OCI-LY7 (cell line): ENCODE measurements at regions not wholly inside any gene's neighbourhood (a gene's known extent, or its start where the extent isn't known, plus 50 kb on each side); places are given as distances from the start of the nearest gene placed in this dataset.

Experiments used
- BruUV-seq: library from RNA; stranded (reverse); fragments of 400-500 nt; replicated peaks from 2 replicates; lab custom pipeline; 2021; lab: Mats Ljungman, UMichigan
- CTCF ChIA-PET: fragments of 300-600 bp; sonication (Branson Sonifier 250); formaldehyde crosslinking; loops from one replicate; lab custom pipeline; 2022; ENCODE audit warnings: antibody characterized with exemption; ENCODE audit not compliant: unreplicated experiment; lab: Charles Lee
- POLR2A ChIA-PET: fragments of 300-600 bp; sonication (Branson Sonifier 250); formaldehyde crosslinking; loops from one replicate; lab custom pipeline; 2022; ENCODE audit warnings: antibody characterized with exemption; lab: Charles Lee
- DNase-seq: peaks from one replicate; pipeline ENCODE4 v3.0.0-alpha.2; 2015; ENCODE audit warnings: low spot score
- H2AFZ ChIP-seq: fragments of 200-600 bp; sonication (generic), shearing (Covaris generic); 2 replicates; pipeline ENCODE4 v1.6.1; 2014; ENCODE audit warnings: mild to moderate bottlenecking, antibody characterized with exemption, low read length, moderate library complexity
- H3K27ac ChIP-seq: fragments of 200-600 bp; sonication (generic); 2 replicates; pipeline ENCODE4 v1.5.1; 2014; ENCODE audit warnings: mixed run types, low read depth, mild to moderate bottlenecking, moderate library complexity, low read length, inconsistent platforms; ENCODE audit not compliant: poor library complexity, severe bottlenecking
- H3K36me3 ChIP-seq: fragments of 200-600 bp; sonication (generic); 2 replicates; pipeline ENCODE4 v1.6.1; 2014; ENCODE audit warnings: mild to moderate bottlenecking, antibody characterized with exemption, low read length, moderate library complexity, mixed read lengths; ENCODE audit not compliant: insufficient read depth
- H3K4me1 ChIP-seq: fragments of 200-600 bp; sonication (generic); 2 replicates; pipeline ENCODE4 v1.5.1; 2014; ENCODE audit warnings: mild to moderate bottlenecking, low read length; ENCODE audit not compliant: insufficient read depth, poor library complexity, severe bottlenecking
- H3K4me2 ChIP-seq: fragments of 200-600 bp; sonication (generic); 2 replicates; pipeline ENCODE4 v1.6.1; 2014; ENCODE audit warnings: mild to moderate bottlenecking, low read length
- H3K4me3 ChIP-seq: fragments of 200-600 bp; sonication (generic); 2 replicates; pipeline ENCODE4 v1.5.1; 2014; ENCODE audit warnings: mild to moderate bottlenecking, low read depth, low read length; ENCODE audit not compliant: poor library complexity, severe bottlenecking
- H3K79me2 ChIP-seq: fragments of 200-600 bp; sonication (generic); 2 replicates; pipeline ENCODE4 v1.6.1; 2016; ENCODE audit warnings: low read depth, mild to moderate bottlenecking, low read length, moderate library complexity, mixed read lengths; ENCODE audit not compliant: insufficient read depth
- H3K9me2 ChIP-seq: fragments of 200-600 bp; sonication (generic); 2 replicates; pipeline ENCODE4 v1.6.1; 2016; ENCODE audit warnings: mild to moderate bottlenecking, low read length, mixed read lengths; ENCODE audit not compliant: insufficient read depth
- H3K9me3 ChIP-seq: fragments of 200-600 bp; sonication (generic); 2 replicates; pipeline ENCODE4 v1.6.1; 2014; ENCODE audit warnings: mild to moderate bottlenecking, mixed run types, low read length, mixed read lengths
- H4K20me1 ChIP-seq: fragments of 200-600 bp; sonication (generic); 2 replicates; pipeline ENCODE4 v1.6.1; 2014; ENCODE audit warnings: mild to moderate bottlenecking, antibody characterized with exemption, low read length, moderate library complexity, mixed read lengths; ENCODE audit not compliant: insufficient read depth
- EZH2phosphoT487 ChIP-seq: fragments of 200-600 bp; sonication (generic); IDR thresholded peaks from 2 replicates; pipeline ENCODE4 v1.6.1; 2018; ENCODE audit warnings: low read depth, borderline replicate concordance, mild to moderate bottlenecking, mixed run types, antibody characterized with exemption, low read length, moderate library complexity, mixed read lengths
- intact Hi-C: fragments of 100-400 bp; cut with micrococcal nuclease; formaldehyde crosslinking; loops from one replicate; pipeline ENCODE4 v1.10.0; 2022; ENCODE audit not compliant: unreplicated experiment
- TF ChIP-seq, protein P1 (sequence below): fragments of 200-600 bp; sonication (generic); conservative IDR thresholded peaks from 2 replicates; pipeline ENCODE4 v1.5.1; 2014; ENCODE audit warnings: mild to moderate bottlenecking, antibody characterized with exemption, low read length, moderate library complexity, mixed read lengths

DNA sequence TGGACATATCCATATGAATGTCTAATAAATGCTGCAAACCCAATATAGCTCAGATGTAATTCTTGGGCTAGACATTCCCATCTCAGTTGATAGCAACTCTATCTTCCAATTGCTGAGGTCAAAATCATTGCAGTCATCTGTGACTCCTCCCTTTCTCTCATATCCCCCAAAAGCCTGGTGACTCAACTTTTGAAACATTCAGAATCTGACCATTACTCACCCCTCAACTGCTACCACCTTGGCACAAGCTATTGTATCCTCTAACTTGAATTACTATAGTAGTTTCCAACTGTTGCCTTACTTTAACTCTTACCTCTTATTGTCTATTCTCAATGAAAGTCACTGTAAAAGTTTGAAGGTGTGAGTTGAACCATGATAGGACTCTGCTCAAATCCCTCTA, 600.1 kb upstream of the RGMB start:
- no peaks in the 10 kb centered on the region for H3K79me2 ChIP-seq
- no TSS peak for BruUV-seq
- CTCF ChIA-PET: no interaction called here
- H3K9me2 ChIP-seq: no peaks in the 10 kb centered on the region
- no peak overlapping the region for H3K4me3 ChIP-seq
- H3K4me1 ChIP-seq: no peaks in the 10 kb centered on the region
- intact Hi-C loops: no loop called here
- no peak for TF ChIP-seq EZH2phosphoT487
- TF ChIP-seq, protein P1, sequence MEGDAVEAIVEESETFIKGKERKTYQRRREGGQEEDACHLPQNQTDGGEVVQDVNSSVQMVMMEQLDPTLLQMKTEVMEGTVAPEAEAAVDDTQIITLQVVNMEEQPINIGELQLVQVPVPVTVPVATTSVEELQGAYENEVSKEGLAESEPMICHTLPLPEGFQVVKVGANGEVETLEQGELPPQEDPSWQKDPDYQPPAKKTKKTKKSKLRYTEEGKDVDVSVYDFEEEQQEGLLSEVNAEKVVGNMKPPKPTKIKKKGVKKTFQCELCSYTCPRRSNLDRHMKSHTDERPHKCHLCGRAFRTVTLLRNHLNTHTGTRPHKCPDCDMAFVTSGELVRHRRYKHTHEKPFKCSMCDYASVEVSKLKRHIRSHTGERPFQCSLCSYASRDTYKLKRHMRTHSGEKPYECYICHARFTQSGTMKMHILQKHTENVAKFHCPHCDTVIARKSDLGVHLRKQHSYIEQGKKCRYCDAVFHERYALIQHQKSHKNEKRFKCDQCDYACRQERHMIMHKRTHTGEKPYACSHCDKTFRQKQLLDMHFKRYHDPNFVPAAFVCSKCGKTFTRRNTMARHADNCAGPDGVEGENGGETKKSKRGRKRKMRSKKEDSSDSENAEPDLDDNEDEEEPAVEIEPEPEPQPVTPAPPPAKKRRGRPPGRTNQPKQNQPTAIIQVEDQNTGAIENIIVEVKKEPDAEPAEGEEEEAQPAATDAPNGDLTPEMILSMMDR: no peak
- H3K36me3 ChIP-seq: no peaks in the 10 kb centered on the region
- H3K9me3 ChIP-seq: no peaks in the 10 kb centered on the region
- H4K20me1 ChIP-seq: no peaks in the 10 kb centered on the region
- POLR2A ChIA-PET: no interaction called here
- no peak overlapping the region for H2AFZ ChIP-seq
- H3K27ac ChIP-seq: no peak overlapping the region
- no peak for DNase-seq
- H3K4me2 ChIP-seq: no peak overlapping the region

DNA sequence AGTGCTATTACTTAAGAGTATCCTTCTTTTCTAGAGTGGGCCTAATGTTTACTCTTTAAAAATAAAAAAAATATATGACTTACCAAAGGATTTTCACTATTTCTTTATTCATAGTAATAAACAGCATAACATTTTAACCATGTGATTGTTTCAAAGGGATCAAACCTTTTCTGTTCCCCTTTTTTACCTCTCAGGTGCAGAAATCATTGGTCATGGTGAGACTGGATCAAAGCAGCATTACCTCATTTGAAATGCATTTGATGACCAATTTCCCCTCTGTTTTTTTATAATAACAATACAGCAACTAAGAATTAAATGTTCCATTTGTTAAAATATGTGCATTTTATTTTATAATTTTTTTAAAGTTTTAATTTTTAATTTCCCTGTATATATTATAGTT, 598.0 kb upstream of the RGMB start:
- no peaks in the 10 kb centered on the region for H4K20me1 ChIP-seq
- H3K9me3 ChIP-seq: no peaks in the 10 kb centered on the region
- H3K4me2 ChIP-seq: no peak overlapping the region
- H3K36me3 ChIP-seq: no peaks in the 10 kb centered on the region
- no peak for DNase-seq
- no peak overlapping the region for H2AFZ ChIP-seq
- POLR2A ChIA-PET: no interaction called here
- no peaks in the 10 kb centered on the region for H3K4me1 ChIP-seq
- no peaks in the 10 kb centered on the region for H3K9me2 ChIP-seq
- H3K27ac ChIP-seq: no peak overlapping the region
- no peaks in the 10 kb centered on the region for H3K79me2 ChIP-seq
- H3K4me3 ChIP-seq: no peak overlapping the region
- BruUV-seq: no TSS peak
- CTCF ChIA-PET: no interaction called here
- intact Hi-C loops: no loop called here
- TF ChIP-seq, protein P1: no peak
- no peak for TF ChIP-seq EZH2phosphoT487

DNA sequence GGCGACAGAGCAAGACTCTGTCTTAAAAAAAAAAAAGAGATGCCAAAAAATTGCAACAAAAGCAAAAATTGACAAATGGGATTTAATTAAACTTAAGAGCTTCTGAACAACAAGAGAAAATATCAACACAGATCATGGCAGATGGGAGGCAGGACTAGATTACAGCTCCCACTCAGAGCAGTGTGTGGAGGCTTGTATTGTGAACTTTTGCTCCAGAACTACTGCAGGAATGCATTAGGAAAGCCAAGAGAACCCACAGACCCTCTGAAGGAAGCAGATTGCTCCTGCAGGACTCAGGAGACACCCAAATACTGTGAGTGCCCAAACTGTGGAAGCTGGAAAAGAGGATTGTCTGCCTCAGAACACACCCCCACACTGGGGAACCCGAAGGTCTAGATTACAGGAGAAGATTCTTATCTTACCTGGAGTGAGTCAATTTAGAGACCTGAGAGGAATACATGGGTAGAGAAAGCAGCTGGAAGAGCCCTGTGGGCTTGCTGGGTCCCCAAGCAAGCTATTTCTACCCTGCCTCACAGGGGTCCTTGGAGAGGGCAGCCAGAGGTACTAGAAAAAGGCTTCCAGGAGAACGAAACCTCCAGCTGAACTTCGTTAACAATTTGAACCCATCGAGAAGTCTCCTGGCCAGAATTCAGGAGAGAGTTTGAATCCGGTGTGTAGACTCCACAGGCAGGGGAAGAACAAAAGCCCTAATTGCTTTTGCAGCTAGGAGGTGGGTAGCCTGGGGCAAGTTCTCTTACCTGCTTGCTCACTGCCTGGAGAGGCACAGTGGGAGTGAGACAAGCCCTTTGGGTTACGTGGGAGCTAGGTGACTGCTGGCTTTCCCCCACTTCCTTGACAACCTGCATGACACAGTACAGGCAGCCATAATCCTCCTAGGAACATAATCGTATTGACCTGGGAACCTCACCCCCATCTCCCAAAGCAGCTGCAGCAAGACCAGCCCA, 593.4 kb upstream of the RGMB start:
- no peak for DNase-seq
- no peak overlapping the region for H2AFZ ChIP-seq
- H3K9me2 ChIP-seq: no peaks in the 10 kb centered on the region
- no peak overlapping the region for H3K4me3 ChIP-seq
- H4K20me1 ChIP-seq: no peaks in the 10 kb centered on the region
- H3K27ac ChIP-seq: no peak overlapping the region
- no peaks in the 10 kb centered on the region for H3K4me1 ChIP-seq
- CTCF ChIA-PET: no interaction called here
- H3K79me2 ChIP-seq: no peaks in the 10 kb centered on the region
- BruUV-seq: no TSS peak
- no peak overlapping the region for H3K4me2 ChIP-seq
- POLR2A ChIA-PET: no interaction called here
- H3K9me3 ChIP-seq: no peaks in the 10 kb centered on the region
- intact Hi-C loops: no loop called here
- H3K36me3 ChIP-seq: no peaks in the 10 kb centered on the region
- no peak for TF ChIP-seq EZH2phosphoT487
- TF ChIP-seq, protein P1: no peak
